ENCODE measurements at regions not wholly inside any gene's neighbourhood (a gene's known extent, or its start where the extent isn't known, plus 50 kb on each side); places are given as distances from the start of the nearest gene placed in this dataset.

- no peak overlapping the region for H3K4me3 ChIP-seq (ENCODE audit: insufficient read depth, low read depth, low read length)
- no peak overlapping the region; the same call in 1 of the 2 replicates for H3K4ac ChIP-seq (ENCODE audit: low read depth, low read length)
- no peaks in the 10 kb centered on the region for H4K20me1 ChIP-seq (ENCODE audit: insufficient read depth, low read length)
- H2BK15ac ChIP-seq (ENCODE audit: low read depth, low read length), result no peak overlapping the region
- no peaks in the 10 kb centered on the region for H3K27me3 ChIP-seq (ENCODE audit: control insufficient read depth, insufficient read depth, low read length)
- H3K79me1 ChIP-seq (ENCODE audit: low read depth in 1 of 2, low read length in 2 of 2), result no peaks in the 10 kb centered on the region
- no peak for TF ChIP-seq POLR2A (IDR thresholded peaks at IDR 0.05; ENCODE audit: low read depth, low read length)
- TF ChIP-seq FOS (IDR thresholded peaks at IDR 0.05; ENCODE audit: low read depth, low read length), result peak; percentile 69
- ATAC-seq (ENCODE audit: low read depth), result peak; percentile 21
- no peak overlapping the region for H2AK9ac ChIP-seq (replicated peaks; ENCODE audit: low read depth, low read length, poor library complexity)
- no peak overlapping the region for H2BK5ac ChIP-seq (ENCODE audit: low read depth, low read length, poor library complexity, severe bottlenecking)
- H4K91ac ChIP-seq (ENCODE audit: insufficient read depth, low read depth, low read length), result no peak overlapping the region
- no peaks in the 10 kb centered on the region; the same call in 1 of the 2 replicates for H3K9me3 ChIP-seq (ENCODE audit: control insufficient read depth, insufficient read depth, low read length)
- H2BK120ac ChIP-seq (ENCODE audit: low read depth, low read length), result no peak overlapping the region
- intact Hi-C loops (cut with micrococcal nuclease) (loop anchor here (5.0 kb wide), 2 partner anchors 83 to 173 kb away; partner anchors contain the start of gene AVL9), dilution Hi-C loops (cut with HindIII; ENCODE audit: low sequenced_read_pairs, unreplicated experiment) (no loop called here), in situ Hi-C loops (cut with MboI; ENCODE audit: low sequenced_read_pairs) (no loop called here)
- peak overlapping the region; percentile 80; the same call in 1 of the 2 replicates for H4K5ac ChIP-seq (ENCODE audit: low read depth, low read length)
- H3K9me1 ChIP-seq (ENCODE audit: insufficient read depth, low read length), result peaks cover 3% of the 10 kb centered on the region; the same call in 1 of the 2 replicates
- H4K8ac ChIP-seq (ENCODE audit: low read depth in 2 of 2, low read length in 2 of 2), result no peak overlapping the region
- no peak overlapping the region for H3K27ac ChIP-seq (ENCODE audit: insufficient read depth, low read length)
- 71% methylated on average over 1 of the region's 10 CpGs; no CpG with 5 or more reads in 1 of the 2 experiments for WGBS, 2 experiments (ENCODE audit: extremely low coverage in 2 of 2, insufficient read length in 1 of 2)
- no peak overlapping the region for H3K56ac ChIP-seq (ENCODE audit: extremely low read depth, insufficient read depth, low read length)
- no peak overlapping the region for H2AFZ ChIP-seq (replicated peaks; ENCODE audit: low read length, poor library complexity)
- H3K18ac ChIP-seq (ENCODE audit: low read depth, low read length), result peak overlapping the region; percentile 38; the same call in 1 of the 2 replicates
- H3K36me3 ChIP-seq (ENCODE audit: control insufficient read depth, insufficient read depth, low read length), result no peaks in the 10 kb centered on the region
- ChIA-PET POLR2A (ENCODE audit: unreplicated experiment) (no interaction called here), CTCF (interaction anchor here (0.6 kb wide), 1 partner anchor 599 kb away, joined by 8 read pairs; no protein-coding TSS in a partner anchor)
- peaks cover 9% of the 10 kb centered on the region for H3K4me1 ChIP-seq (ENCODE audit: control insufficient read depth, insufficient read depth, low read length)
- peak; percentile 45 for DNase-seq
- peak overlapping the region; percentile 17; the same call in 1 of the 2 replicates for H3K23ac ChIP-seq (ENCODE audit: low read depth, low read length)
- no peak overlapping the region for H2AK5ac ChIP-seq (ENCODE audit: low read depth, low read length)
- no peak overlapping the region for H3K9ac ChIP-seq (ENCODE audit: low read depth, low read length)
- no peak overlapping the region for H2BK20ac ChIP-seq (ENCODE audit: low read depth, low read length)
- H3K4me2 ChIP-seq (ENCODE audit: low read depth, low read length), result no peak overlapping the region
- BruUV-seq (replicated peaks), result no TSS peak
- H3K14ac ChIP-seq (replicated peaks; ENCODE audit: low read depth, low read length), result no peak overlapping the region
Measured at GRCh38 chr7:32670110-32671025, 175.1 kb downstream of the AVL9 start.
